ENCODE measurements at regions not wholly inside any gene's neighbourhood (a gene's known extent, or its start where the extent isn't known, plus 50 kb on each side); places are given as distances from the start of the nearest gene placed in this dataset.

DNA sequence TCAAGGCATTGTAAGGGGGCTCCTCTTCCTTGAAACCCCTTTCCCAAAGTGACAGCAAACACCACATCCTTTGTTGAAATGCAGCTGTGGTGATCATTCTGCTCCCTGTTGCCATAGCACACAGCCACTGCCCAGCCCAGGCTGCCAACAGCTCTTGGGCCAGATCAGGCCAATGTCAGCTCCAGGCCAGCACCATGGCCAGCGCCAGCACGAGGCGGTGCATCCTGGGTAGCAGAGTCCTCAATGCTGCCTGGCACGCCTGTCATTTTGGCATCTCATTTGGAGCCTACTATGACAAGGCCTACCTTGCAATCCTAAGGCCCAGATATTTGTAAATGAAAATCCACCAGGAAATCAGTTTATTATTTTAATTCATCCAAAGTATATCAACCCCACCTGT lies 390.6 kb downstream of the DNAH5 start:
- TF ChIP-seq CTCF (IDR thresholded peaks at IDR 0.05; ENCODE audit: poor library complexity) = no peak
- TF ChIP-seq EZH2 (IDR thresholded peaks at IDR 0.05; ENCODE audit: borderline replicate concordance) = no peak
- TF ChIP-seq EZH2phosphoT487 (IDR thresholded peaks at IDR 0.05; ENCODE audit: low read depth, severe bottlenecking, unreplicated experiment) = no peak

All from hepatocyte (in vitro differentiated cells).